ENCODE measurements at regions not wholly inside any gene's neighbourhood (a gene's known extent, or its start where the extent isn't known, plus 50 kb on each side); places are given as distances from the start of the nearest gene placed in this dataset.

- TF ChIP-seq, protein P1, sequence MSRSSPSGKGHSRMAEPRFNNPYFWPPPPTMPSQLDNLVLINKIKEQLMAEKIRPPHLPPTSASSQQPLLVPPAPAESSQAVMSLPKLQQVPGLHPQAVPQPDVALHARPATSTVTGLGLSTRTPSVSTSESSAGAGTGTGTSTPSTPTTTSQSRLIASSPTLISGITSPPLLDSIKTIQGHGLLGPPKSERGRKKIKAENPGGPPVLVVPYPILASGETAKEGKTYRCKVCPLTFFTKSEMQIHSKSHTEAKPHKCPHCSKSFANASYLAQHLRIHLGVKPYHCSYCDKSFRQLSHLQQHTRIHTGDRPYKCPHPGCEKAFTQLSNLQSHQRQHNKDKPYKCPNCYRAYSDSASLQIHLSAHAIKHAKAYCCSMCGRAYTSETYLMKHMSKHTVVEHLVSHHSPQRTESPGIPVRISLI (tag by site-specific recombination; IDR thresholded peaks at IDR 0.05): no peak
- no peak for TF ChIP-seq SETDB1 (IDR thresholded peaks at IDR 0.05; ENCODE audit: insufficient read length, low read length)
- TF ChIP-seq KLF10 (tag by site-specific recombination; IDR thresholded peaks at IDR 0.05): no peak
- TF ChIP-seq ZNF623 (tag by site-specific recombination; IDR thresholded peaks at IDR 0.05): no peak
- no peak for TF ChIP-seq ZNF626 (tag by site-specific recombination; IDR thresholded peaks at IDR 0.05)
Measured at GRCh38 chr16:79501446-79501845, 99.1 kb downstream of the MAF start (continued).

GRCh38 chr16:79500866-79501265 is 99.7 kb downstream of the MAF start:
- CTCF ChIA-PET: no interaction called here

More at GRCh38 chr16:79500866-79501265, 99.7 kb downstream of the MAF start:
- Histone ChIP-seq H3K4me1 (ENCODE audit: control insufficient read depth, insufficient read depth, low read length) (no peaks in the 10 kb centered on the region), H3K9me3 (ENCODE audit: control insufficient read depth, insufficient read depth, low read depth, low read length) (no peaks in the 10 kb centered on the region), H3K27ac (ENCODE audit: extremely low read depth, low read depth, low read length) (no peak overlapping the region), H3K36me3 (ENCODE audit: control insufficient read depth in 2 of 2, insufficient read depth in 1 of 2, low read length in 2 of 2) (no peaks in the 10 kb centered on the region), H3K4me3 (ENCODE audit: low read depth, low read length) (no peak overlapping the region)
- no peak for TF ChIP-seq ZNF335 (tag by site-specific recombination; conservative IDR thresholded peaks at IDR 0.05)
- TF ChIP-seq ZNF2 (tag by site-specific recombination; IDR thresholded peaks at IDR 0.05): no peak
- TF ChIP-seq ZSCAN16 (tag by site-specific recombination; IDR thresholded peaks at IDR 0.05): no peak
- TF ChIP-seq, protein P2, sequence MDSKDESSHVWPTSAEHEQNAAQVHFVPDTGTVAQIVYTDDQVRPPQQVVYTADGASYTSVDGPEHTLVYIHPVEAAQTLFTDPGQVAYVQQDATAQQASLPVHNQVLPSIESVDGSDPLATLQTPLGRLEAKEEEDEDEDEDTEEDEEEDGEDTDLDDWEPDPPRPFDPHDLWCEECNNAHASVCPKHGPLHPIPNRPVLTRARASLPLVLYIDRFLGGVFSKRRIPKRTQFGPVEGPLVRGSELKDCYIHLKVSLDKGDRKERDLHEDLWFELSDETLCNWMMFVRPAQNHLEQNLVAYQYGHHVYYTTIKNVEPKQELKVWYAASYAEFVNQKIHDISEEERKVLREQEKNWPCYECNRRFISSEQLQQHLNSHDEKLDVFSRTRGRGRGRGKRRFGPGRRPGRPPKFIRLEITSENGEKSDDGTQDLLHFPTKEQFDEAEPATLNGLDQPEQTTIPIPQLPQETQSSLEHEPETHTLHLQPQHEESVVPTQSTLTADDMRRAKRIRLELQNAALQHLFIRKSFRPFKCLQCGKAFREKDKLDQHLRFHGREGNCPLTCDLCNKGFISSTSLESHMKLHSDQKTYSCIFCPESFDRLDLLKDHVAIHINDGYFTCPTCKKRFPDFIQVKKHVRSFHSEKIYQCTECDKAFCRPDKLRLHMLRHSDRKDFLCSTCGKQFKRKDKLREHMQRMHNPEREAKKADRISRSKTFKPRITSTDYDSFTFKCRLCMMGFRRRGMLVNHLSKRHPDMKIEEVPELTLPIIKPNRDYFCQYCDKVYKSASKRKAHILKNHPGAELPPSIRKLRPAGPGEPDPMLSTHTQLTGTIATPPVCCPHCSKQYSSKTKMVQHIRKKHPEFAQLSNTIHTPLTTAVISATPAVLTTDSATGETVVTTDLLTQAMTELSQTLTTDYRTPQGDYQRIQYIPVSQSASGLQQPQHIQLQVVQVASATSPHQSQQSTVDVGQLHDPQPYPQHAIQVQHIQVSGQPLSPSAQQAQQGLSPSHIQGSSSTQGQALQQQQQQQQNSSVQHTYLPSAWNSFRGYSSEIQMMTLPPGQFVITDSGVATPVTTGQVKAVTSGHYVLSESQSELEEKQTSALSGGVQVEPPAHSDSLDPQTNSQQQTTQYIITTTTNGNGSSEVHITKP (tag by site-specific recombination; IDR thresholded peaks at IDR 0.05): no peak
- TF ChIP-seq ZNF521 (tag by site-specific recombination; IDR thresholded peaks at IDR 0.05): no peak
- no peak for TF ChIP-seq FEZF1 (tag by site-specific recombination; IDR thresholded peaks at IDR 0.05)
- TF ChIP-seq BCL11A (tag by site-specific recombination; IDR thresholded peaks at IDR 0.05; ENCODE audit: low read depth): no peak
- TF ChIP-seq, protein P3, sequence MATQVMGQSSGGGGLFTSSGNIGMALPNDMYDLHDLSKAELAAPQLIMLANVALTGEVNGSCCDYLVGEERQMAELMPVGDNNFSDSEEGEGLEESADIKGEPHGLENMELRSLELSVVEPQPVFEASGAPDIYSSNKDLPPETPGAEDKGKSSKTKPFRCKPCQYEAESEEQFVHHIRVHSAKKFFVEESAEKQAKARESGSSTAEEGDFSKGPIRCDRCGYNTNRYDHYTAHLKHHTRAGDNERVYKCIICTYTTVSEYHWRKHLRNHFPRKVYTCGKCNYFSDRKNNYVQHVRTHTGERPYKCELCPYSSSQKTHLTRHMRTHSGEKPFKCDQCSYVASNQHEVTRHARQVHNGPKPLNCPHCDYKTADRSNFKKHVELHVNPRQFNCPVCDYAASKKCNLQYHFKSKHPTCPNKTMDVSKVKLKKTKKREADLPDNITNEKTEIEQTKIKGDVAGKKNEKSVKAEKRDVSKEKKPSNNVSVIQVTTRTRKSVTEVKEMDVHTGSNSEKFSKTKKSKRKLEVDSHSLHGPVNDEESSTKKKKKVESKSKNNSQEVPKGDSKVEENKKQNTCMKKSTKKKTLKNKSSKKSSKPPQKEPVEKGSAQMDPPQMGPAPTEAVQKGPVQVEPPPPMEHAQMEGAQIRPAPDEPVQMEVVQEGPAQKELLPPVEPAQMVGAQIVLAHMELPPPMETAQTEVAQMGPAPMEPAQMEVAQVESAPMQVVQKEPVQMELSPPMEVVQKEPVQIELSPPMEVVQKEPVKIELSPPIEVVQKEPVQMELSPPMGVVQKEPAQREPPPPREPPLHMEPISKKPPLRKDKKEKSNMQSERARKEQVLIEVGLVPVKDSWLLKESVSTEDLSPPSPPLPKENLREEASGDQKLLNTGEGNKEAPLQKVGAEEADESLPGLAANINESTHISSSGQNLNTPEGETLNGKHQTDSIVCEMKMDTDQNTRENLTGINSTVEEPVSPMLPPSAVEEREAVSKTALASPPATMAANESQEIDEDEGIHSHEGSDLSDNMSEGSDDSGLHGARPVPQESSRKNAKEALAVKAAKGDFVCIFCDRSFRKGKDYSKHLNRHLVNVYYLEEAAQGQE (tag by site-specific recombination; IDR thresholded peaks at IDR 0.05): no peak
- no peak for TF ChIP-seq AEBP2 (tag by site-specific recombination; IDR thresholded peaks at IDR 0.05; ENCODE audit: borderline replicate concordance)
- TF ChIP-seq, protein P4, sequence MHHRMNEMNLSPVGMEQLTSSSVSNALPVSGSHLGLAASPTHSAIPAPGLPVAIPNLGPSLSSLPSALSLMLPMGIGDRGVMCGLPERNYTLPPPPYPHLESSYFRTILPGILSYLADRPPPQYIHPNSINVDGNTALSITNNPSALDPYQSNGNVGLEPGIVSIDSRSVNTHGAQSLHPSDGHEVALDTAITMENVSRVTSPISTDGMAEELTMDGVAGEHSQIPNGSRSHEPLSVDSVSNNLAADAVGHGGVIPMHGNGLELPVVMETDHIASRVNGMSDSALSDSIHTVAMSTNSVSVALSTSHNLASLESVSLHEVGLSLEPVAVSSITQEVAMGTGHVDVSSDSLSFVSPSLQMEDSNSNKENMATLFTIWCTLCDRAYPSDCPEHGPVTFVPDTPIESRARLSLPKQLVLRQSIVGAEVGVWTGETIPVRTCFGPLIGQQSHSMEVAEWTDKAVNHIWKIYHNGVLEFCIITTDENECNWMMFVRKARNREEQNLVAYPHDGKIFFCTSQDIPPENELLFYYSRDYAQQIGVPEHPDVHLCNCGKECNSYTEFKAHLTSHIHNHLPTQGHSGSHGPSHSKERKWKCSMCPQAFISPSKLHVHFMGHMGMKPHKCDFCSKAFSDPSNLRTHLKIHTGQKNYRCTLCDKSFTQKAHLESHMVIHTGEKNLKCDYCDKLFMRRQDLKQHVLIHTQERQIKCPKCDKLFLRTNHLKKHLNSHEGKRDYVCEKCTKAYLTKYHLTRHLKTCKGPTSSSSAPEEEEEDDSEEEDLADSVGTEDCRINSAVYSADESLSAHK (tag by site-specific recombination; IDR thresholded peaks at IDR 0.05): no peak
- TF ChIP-seq HOXC10 (CRISPR knock-in tag; IDR thresholded peaks at IDR 0.05): no peak
- POLR2A ChIA-PET: no interaction called here

Measured in HEK293 (cell line).